Transverse colon (tissue), 3 donors: ENCODE measurements at regions not wholly inside any gene's neighbourhood (a gene's known extent, or its start where the extent isn't known, plus 50 kb on each side); places are given as distances from the start of the nearest gene placed in this dataset.

ENCODE experiments used
- EP300 ChIP-seq: sonication (generic); formaldehyde crosslinking; IDR thresholded peaks from one replicate; pipeline ENCODE4 v1.6.1; 2017; ENCODE audit warnings: antibody characterized with exemption, low read depth
- POLR2A ChIP-seq: fragments of 450-650 bp; IDR thresholded peaks from one replicate; pipeline ENCODE4 v1.6.1; 2016; ENCODE audit warnings: antibody characterized with exemption, mild to moderate bottlenecking, moderate library complexity
- TF ChIP-seq, protein P1 (sequence below), 5 experiments: fragments of 200-600 bp in 3 of 5; fragments of 450-650 bp in 2 of 5; sonication (generic) in 3 of 5; IDR thresholded peaks; 1 replicate in 2 of 5; 2 replicates in 3 of 5; pipeline ENCODE4 v1.5.1; 2016 to 2017; ENCODE audit warnings: antibody characterized with exemption in 5 of 5, inconsistent platforms in 3 of 5, mild to moderate bottlenecking in 2 of 5, moderate library complexity in 1 of 5

DNA sequence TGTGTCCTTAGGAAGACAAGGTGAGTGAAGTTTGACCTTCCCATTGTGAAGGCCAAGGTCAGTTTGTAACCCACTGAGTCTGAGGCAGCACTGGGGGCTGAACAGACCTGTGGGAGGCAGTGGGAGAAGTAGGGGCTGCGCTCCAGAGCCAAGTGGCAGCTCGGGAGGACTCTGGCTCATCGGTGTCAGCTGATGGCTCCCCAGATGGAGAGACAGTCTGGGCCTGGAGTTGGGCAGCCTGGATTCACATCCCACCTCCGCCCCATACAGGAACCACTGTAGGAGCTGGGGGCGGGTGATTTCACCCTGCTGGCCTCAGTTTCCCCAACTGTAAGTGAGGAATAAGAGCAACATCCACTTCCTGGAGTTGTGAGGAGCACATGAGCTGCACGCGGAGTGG lies 128.4 kb downstream of the FOXL1 start:
- TF ChIP-seq, protein P1, sequence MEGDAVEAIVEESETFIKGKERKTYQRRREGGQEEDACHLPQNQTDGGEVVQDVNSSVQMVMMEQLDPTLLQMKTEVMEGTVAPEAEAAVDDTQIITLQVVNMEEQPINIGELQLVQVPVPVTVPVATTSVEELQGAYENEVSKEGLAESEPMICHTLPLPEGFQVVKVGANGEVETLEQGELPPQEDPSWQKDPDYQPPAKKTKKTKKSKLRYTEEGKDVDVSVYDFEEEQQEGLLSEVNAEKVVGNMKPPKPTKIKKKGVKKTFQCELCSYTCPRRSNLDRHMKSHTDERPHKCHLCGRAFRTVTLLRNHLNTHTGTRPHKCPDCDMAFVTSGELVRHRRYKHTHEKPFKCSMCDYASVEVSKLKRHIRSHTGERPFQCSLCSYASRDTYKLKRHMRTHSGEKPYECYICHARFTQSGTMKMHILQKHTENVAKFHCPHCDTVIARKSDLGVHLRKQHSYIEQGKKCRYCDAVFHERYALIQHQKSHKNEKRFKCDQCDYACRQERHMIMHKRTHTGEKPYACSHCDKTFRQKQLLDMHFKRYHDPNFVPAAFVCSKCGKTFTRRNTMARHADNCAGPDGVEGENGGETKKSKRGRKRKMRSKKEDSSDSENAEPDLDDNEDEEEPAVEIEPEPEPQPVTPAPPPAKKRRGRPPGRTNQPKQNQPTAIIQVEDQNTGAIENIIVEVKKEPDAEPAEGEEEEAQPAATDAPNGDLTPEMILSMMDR (IDR thresholded peaks at IDR 0.05): no peak
- TF ChIP-seq POLR2A (no peak), EP300 (no peak)
